Non-pigmented ciliary epithelial cell (primary cell): ENCODE measurements at regions not wholly inside any gene's neighbourhood (a gene's known extent, or its start where the extent isn't known, plus 50 kb on each side); places are given as distances from the start of the nearest gene placed in this dataset.
"Not testable (repeated sequence)": the region's sequence is repeated elsewhere in the genome, so short reads cannot be mapped to it uniquely, and the experiment has no call there.

Experiments used
- DNase-seq: peaks from one replicate; pipeline ENCODE4 v3.0.0-alpha.2; 2010; ENCODE audit warnings: low read depth

DNA sequence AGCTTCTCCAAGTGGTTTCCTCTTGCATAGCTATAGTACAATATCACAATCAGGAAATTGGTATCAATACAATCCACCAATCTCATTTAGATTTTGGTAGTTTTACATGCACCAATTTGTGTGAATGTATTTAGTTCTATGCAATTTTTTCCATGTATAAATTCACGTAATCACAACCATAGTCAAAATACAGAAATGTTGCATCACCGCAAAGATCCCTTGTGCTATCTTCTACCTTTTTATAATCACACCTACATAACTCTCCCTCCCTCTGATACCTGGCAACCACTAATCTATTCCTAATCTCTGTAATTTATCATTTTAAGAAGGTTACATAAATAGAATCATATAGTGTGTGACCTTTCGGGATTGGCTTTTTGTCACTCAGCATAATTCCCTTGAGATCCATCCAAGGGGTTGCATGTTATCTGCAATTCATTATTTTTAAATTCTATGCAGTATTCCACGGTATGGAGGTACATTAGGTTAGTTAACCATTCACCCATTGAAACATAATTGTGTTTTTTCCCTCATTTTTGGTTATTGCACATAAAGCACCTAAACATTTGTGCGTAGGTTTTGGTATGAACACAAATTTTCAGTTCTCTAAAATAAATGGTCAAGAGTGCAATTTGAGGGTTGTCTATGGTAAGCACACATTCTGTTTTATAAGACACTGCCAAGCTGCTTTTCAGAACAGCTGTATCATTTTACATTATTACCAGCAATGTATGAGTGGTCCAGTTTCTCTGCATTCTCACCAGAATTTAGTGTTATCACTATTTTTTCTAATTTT is 95.1 kb upstream of the SLC22A23 start:
- no peak for DNase-seq

DNA sequence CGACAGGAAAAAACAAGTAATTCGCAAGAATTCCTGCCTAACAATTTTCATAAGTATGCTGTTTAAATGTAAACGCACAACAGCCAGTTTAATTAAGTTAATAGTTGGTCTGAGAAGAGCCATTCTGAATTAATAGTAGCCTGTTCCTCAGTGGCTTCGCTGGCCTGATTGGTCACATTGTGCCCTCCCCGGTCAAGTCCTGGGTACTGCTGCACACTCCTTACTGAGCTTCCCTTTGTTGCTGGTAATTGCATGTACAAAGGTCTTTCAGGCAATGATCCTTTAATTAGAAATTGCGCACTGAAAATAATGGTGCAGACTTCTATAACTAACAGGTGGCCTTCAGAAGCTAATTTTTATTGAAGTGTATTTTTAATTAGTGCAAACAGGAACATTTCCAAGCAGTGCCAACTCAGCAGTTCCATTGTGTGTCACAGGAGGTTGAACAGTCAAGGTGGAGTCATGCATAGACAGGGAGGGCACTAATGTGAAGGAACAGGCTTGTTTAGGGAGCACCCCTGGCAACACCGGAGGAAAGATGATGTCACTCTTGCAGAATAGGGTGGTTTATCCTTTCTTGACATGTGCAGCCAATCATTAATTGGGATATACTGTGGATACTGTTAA is 92.6 kb upstream of the SLC22A23 start:
- no peak for DNase-seq

DNA sequence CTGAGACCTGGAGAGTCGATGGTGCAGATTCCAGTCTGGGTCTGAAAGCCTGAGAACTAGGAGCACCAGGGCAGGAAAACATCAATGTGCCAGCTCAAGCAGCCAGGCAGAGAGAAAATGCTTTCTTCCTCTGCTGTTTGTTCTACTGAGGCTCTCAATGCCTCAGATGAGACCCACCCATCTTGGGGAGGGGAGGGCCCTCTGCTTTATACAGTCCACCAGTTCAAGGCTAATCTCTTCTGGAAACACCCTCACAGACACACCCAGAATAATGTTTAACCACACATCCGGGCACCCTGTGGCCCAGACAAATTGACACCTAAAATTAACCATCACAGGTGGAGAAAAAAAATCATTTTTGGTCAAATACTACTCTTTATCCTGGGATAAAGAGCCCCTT is 89.3 kb upstream of the SLC22A23 start:
- no peak for DNase-seq

DNA sequence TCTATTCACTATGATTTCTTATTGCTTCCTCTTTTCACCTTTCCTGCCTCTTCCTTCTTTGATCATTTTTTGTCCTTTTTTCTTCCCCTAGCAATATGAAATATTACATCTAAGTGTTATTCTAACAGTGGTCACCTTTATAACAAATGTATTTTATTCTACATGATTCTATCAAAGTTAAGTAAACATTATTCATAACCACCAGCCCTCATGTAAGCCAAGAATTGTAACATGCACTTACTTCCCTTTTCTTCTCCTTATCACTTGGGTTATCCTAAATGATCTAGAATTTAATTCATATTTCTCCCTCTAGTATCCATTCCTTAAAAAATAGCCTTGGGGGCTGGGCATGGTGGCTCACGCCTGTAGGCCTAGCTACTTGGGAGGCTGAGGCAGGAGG is 88.3 kb upstream of the SLC22A23 start:
- DNase-seq: no peak

DNA sequence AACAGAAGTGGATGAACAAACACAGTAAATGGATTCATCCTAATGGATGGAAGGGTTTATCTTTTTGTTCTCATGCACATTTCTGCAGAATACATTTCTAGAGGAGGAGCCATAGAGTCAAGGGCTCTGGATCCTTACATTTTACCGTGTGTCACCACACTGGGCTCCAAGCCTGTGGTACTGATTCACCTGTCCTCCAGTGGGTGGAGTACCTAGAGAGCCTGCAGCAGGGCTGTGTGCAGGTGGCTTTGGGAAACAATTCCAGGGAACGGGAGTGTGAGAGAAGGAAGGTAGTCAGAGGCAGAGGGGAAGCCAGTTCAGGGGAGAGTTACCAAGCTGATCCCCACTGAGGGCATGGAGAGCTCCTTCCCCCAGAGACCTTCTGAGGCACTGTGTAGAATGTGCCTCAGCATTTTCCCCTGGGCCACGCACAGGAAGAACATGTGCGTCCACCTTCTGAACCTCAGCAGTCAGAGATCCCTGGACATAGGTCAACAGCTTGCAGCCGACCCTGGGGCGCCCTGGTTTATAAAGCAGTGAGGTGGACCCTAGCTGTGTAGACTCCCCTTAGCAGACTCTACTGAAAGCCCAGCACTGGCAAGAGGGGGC is 85.3 kb upstream of the SLC22A23 start:
- DNase-seq: no peak

DNA sequence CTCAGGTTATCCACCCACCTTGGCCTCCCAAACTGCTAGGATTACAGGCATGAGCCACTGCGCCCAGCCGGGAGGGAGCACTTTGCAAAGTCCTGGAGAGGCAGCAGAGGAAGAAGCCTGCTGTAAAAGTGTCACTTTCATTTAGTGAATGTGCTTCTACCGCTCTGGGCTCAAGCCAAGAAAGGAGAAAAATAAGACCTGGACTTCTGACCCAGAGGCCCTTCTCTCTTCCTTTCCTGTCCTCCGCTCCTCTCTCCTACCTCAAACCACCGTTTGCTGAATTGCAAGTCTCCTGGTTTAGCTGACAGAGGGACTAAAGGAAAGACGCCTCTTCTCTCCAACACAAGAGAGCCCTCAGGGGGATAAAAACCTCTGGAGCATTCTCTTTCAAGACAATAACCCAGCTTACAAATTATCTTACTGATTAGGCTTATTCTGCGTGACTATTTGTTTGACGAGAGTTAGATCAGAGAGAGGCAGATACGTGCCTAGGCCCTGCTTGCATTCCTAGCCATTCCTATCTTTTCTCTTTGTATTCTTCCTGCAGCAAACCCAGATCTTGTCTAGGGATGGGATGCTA is 84.2 kb upstream of the SLC22A23 start:
- DNase-seq: no peak

DNA sequence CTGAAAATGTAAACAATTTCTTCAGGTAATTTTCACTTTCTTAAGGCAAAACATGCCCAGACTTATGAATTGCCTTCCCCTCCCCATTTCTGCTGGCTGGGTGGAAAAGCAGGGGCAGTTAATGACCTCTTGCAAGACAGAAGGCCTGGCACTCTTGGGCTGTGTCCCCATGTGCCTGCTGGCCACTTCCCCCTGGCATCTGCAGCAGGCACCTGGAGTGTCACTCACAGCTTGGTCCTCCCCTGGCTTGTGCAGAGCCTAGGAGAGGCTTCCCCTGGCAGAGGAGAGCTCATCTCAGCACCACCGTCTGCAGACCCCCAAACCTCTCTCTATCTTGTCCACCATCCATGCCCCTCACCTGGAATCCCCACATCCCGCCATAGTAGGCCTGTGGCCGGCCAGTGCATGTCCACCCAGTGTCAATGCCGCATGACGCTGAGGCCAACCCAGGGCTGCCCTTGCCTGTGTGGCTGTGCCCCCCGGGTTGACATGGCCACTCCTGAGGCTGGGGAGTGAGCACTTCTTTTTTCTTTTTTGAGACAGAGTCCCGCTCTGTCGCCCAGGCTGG is 83.5 kb upstream of the SLC22A23 start:
- no peak for DNase-seq

DNA sequence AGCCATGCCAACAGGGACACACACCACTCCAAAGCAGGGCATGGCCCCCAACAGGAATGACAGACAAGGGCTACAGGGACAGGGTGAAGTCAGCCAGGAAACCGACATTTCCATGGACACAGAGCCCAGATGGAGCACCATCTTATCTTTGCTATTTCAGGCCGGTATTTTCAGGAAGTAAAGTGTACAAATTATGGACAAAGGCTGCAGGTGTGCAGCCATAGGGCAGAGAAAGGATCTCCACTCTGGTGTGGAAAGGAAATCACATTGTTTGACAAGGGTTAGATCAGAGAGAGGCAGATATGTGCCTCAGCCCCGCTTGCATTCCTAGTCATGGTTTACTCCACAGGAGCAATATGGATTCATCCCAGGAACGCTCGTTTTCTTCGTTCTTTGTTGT is 81.7 kb upstream of the SLC22A23 start:
- DNase-seq: no peak

DNA sequence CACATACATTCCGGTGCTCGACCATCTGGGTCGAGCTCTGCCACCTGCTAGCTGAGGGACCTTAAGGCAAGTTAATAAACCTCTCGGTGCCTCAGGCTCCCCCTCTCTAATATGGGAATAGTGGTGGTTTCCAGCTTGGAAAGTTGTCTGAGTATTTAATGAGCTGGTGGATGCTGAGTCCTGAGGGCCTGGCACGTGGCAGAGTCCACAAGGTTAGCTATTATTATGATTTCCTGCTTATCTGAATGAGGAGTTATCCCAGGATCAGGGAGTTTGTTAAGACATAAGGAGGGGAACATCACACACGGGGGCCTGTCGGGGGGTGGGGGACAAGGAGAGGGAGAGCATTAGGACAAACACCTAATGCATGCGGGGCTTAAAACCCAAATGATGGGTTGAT is 80.1 kb upstream of the SLC22A23 start:
- no peak for DNase-seq

DNA sequence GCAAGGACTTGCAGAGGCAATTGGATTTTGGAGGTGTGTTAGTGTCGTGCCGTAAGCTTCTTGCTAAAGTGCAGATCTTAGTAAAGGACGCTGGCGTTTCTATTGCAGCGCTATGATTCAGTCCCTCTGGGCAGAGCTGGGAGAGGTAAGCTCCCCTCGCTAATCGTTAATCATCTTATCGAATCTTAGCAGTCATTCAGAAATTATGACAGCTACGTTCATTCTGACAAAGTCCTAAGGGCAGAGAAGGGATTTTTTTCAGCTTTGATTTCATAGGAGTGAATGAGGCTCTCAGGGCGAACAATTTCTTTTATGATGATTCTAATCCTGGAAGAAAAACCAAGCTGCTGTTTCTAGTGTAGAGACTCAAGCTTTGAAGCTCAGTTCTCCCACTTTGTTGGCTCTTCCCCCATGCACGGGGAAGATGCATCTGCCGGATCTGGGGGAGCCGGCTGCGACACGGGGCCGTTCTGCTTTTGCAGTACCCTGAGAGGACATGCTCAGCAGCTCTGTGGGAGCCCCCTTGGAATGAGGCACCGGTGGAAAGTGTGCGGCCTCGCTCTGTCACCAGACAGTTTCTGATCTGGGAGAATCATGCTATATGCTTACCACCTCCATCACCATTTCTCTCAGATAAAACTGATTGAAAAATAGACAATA is 79.1 kb upstream of the SLC22A23 start:
- no peak for DNase-seq

DNA sequence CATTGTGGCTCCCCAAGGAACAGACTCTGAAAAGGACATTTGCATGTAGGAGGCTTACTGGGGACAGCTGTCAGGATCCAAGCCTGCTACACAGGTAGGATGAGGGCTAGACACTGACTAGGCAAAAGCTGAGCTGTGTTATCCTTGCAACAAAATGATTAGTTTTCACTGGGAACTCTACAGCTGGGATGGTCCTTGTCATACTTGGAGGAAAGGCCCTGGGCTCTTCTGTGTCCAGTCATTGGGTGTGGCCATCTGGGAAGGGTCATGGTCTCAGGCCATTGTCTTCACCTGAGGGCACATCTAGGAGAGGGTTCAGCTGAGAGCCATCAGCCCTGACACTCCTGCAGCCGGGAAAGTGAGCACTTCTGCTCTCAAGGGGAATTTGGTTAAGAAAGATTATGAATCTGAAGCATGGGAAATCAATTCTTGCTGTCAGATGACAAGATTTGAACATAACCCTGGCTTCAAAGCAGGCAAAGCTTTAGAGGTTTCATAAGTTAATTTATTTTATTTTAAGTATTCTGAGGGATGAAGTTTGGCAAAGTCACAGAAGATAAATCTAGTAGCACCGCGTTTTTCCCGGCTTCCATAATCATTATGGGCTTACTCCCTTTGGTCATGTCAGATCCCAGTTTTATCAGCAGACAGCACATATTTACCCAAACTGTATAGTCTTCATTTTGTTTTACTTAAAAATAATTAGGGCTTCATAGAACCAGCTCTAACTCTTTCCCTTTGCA is 78.4 kb upstream of the SLC22A23 start:
- DNase-seq: no peak

DNA sequence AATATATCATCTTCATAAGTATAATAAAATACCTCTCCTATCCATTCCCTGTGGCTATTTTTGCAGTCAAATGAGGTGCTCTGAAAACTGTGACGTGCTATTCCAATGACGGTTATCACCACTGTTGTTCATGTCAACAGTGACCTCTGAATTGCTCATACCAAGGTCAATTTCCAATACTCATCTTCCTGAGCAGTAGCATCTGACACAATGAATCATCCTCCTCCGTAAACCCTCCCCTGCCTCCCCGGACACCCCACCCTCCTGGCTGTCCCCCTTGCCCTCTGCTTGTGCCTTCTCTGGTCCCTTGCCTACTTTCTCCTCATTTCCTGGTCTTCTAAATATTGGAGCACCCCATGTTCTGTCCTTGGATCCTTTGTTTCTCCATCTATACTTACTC is 77.7 kb upstream of the SLC22A23 start:
- DNase-seq: no peak

DNA sequence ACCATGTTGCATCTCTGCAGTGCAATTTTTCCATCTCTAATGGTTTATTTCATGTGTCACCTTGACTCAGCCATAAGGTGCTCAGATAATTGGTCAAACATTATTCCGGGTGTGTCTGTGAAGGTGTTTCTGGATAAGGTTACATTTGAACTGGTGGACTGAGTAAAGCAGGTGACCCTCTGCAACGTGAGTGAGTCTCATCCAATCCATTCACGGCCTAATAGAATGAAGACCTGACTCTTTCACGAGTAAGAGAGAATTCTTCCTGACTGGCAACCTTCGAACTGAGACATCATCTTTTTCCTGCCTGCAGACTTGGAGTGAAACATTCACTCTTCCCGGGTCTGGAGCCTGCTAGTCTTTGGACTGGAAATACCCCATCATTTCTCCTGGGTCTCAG is 77.1 kb upstream of the SLC22A23 start:
- DNase-seq: no peak

DNA sequence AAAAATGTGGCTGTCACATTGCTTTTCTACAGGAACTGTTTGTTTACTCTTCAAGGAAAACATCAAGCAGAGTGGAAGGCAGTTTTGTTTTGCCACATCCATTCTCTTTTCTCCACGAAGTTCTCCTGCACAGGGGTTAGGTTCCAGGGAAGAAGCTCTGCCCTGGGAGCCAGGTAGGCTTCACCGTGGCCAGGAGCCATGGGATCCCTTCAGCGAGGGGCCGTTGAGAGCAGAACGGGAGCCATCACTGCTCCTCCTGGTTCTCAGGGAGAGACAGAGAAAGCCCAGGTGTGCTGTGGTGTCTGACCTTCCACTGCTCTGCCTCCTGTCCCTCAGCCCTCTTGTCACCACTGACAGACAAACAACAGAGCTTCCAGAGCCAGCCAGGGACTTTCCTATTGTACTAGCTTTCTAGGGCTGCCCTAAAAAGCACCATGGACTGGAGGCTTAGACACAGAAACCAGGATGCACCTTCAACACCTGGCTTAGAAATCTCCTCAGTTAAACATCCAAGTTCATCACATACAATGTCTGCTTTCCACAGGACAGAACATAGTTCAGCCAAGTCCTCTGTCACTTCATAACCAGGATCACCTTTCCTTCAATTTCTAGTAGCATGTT is 75.6 kb upstream of the SLC22A23 start:
- no peak for DNase-seq

DNA sequence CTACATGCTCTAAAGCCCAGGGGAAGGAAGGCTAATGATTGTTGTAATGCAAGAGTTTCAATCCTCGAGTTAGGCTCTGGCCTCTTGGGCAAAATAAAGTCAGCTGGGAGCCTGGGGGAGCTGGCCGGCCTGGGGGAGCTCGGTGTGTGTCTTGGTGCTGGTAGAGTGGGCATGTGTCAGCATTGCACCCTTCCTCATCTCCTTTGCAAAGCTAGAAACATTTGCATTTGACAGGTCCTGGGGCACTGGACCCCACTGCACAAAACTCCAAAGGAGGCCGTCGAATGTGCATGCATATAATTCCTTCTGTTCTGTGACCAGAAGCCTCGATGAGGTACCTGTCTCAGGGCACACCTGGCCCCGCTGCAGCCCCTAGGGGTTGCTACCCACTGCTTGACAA is 74.6 kb upstream of the SLC22A23 start:
- no peak for DNase-seq

DNA sequence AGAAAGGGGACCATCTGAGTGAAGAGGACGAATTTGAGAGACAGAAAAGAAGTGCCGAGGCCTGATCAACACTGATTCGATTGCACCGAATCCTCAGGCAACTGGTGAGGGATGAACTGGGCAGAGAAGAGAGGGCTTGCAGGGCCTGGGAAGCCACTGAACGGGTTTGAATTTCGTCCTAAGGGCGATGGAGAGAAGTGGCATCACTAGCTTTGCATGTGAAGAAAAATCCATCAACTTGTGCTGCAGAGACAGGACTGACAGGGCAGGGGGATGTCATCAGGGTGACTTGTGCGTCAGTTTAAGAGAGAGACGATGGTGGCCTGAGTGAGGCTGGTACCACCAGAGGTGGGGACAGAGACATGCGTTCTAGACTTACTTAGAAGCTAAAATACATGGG is 73.7 kb upstream of the SLC22A23 start:
- DNase-seq: no peak

DNA sequence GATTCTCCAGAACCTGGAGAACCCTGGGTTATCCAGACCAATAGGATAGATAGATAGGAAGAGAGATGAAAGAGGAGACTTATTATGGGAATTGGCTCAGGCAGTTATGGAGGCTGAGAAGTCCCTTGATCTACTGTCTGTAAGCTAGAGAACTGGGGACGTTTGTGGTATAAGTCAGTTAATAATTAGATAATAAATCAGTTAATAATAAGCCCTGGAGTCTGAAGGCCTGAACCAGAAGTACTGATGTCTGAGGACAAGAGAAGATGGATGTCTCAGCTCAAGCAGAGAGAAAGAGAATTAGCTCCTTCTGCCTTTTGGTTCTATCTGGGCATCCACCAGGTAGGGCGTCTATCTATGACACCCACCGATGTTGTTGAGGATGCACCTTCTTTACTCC is 72.9 kb upstream of the SLC22A23 start:
- DNase-seq: no peak

DNA sequence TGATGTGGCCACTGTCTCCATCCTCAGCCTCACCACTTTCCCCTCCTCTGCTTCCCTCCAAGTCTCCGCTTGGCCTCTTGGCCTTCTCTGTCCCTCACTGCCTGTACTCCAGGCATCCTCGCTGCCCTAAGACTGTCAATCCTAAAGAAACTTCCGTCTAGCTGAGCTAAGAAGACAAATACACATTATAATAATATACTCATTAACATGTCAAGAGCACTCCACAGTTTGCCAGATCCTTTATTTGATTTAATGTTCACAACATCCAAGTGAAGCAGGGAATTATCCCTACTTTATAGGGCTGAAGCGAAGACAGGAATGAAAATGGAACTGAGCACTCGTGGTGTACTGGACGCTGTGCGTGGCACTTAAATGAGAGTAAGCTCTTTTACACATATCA is 72.4 kb upstream of the SLC22A23 start:
- no peak for DNase-seq

DNA sequence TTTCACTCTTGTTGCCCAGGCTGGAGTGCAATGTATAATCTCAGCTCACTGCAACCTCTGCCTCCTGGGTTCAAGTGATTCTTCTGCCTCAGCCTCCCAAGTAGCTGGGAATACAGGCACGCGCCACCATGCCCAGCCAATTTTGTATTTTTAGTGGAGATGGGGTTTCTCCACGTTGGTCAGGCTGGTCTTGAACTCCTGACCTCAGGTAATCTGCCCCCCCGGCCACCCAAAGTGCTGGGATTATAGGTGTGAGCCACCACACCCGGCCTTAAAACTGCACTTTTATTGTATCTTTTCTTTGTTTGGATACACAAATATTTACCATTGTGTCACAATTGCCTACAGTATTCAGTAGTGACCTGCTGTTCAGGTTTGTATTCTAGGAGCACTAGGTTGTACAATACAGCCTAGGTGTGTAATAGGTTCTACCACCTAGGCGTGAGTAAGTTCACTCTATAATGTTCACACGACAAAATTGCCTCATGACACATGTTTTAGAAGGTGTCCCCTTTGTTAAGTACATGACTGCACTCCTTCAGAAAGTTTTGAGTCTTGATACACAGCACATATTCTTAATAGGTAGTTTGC is 71.3 kb upstream of the SLC22A23 start:
- DNase-seq: not testable (repeated sequence)

DNA sequence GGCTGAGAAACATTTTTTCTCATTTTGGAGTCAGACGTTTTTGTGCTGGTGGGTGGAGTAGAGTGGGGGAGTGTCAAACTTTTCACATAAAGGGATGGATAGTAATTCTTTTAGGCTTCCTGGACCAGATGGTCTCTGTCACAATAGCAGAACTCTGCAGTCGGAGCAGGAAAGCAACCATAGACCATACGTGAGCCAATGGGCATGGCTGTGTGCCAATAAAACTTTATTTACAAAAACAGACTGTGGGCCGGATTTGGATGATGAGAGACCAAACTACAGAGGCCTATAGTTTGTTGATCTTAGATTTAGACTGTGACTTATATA is 70.8 kb upstream of the SLC22A23 start:
- DNase-seq: no peak
